Stimulated activated CD8-positive, alpha-beta memory T cell treated with anti-CD3 and anti-CD28 coated beads, Interleukin-7, amount 100 ng/mL, for 48 hours (primary cell): ENCODE measurements at regions not wholly inside any gene's neighbourhood (a gene's known extent, or its start where the extent isn't known, plus 50 kb on each side); places are given as distances from the start of the nearest gene placed in this dataset.
"Not testable (repeated sequence)": the region's sequence is repeated elsewhere in the genome, so short reads cannot be mapped to it uniquely, and the experiment has no call there.

Source experiments
- DNase-seq, 2 donors: peaks; one replicate each; pipeline ENCODE4 v3.0.0-alpha.2; 2020; ENCODE audit warnings: low read depth in 1 of 2; ENCODE audit errors: extremely low read depth in 1 of 2

GRCh38 chr7:65069476-65069875 lies 63.0 kb upstream of the ERV3-1 start:
- not testable (repeated sequence) for DNase-seq

- not testable (repeated sequence) for DNase-seq
These were observed 56.1 kb upstream of the ERV3-1 start for GRCh38 chr7:65062566-65062965.

GRCh38 chr7:65059247-65059646 lies 52.8 kb upstream of the ERV3-1 start:
- DNase-seq = not testable (repeated sequence)
